CD4-positive, alpha-beta T cell treated with Interleukin-15 for 1 hour (primary cell): ENCODE measurements at regions not wholly inside any gene's neighbourhood (a gene's known extent, or its start where the extent isn't known, plus 50 kb on each side); places are given as distances from the start of the nearest gene placed in this dataset.
"Not testable (repeated sequence)": the region's sequence is repeated elsewhere in the genome, so short reads cannot be mapped to it uniquely, and the experiment has no call there.

Experiments
- DNase-seq: peaks from one replicate; pipeline ENCODE4 v3.0.0-alpha.2; 2020

GRCh38 chr16:72729552-72729951 is 318.4 kb downstream of the ZFHX3 start:
- DNase-seq = not testable (repeated sequence)

- no peak for DNase-seq
These were observed 319.4 kb downstream of the ZFHX3 start for GRCh38 chr16:72728516-72728915.

GRCh38 chr16:72727565-72727964 is 320.4 kb downstream of the ZFHX3 start:
- no peak for DNase-seq

GRCh38 chr16:72725643-72726042 is 322.3 kb downstream of the ZFHX3 start:
- DNase-seq = no peak

GRCh38 chr16:72723781-72724180 is 324.1 kb downstream of the ZFHX3 start:
- no peak for DNase-seq

DNA sequence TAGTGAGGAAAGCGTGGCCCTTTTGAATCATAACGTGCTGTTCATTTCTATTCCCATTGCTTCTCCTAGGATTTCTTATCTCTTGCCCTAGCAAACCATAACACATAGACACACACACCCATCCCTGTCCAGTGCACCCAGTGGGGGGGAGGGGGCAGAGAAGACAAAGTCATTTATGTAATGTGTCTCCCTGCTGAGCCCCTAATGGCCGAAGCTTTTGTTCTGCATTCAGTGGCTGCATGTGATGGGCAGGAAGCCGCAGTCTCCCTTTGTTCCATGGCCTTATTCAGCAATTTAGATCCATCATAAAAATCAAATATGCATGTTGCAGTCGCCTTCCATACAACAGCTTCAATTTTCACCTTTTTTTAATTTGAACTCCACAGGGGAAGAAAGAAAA is 325.4 kb downstream of the ZFHX3 start:
- no peak for DNase-seq

- no peak for DNase-seq
These were observed 325.9 kb downstream of the ZFHX3 start for GRCh38 chr16:72721981-72722380.

- DNase-seq = no peak
These were observed 332.7 kb downstream of the ZFHX3 start for GRCh38 chr16:72715267-72715666.

DNA sequence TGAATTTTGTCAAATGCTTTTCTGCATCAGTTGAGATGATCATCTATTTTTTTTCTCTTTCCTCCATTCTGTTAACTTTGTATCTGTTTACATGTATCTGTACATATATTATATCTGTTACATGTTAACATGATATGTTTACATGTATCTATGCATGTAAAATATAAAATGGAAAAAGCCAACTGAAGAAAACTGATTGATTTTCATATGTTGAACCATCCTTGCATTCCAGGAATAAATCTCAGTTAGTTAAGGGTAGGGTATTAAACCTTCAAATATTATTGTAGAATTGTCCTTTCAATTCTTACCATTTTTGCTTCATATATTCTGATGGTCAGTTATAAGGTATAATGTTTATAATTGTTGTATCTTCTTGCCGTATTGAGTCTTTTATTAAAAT is 336.1 kb downstream of the ZFHX3 start:
- DNase-seq = no peak

DNA sequence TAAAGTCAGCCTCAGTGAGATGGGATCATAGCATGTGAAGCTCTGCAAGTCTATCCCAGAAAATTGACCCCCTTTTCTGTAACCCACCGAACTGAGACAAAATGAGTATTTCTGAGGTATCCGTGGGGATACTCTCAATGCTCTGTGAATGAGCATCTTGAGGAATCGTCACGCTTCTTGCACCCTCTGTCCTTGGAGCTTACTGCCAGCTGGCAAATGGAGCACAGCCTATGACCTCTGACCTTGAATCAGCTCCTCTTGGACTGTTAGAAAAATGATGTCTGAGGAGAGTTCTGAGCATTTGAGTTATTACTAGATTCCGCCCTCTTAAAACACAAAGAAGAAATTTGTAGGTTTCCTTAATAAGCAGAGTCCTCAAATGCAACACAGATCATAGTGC is 342.1 kb downstream of the ZFHX3 start:
- DNase-seq = no peak

DNA sequence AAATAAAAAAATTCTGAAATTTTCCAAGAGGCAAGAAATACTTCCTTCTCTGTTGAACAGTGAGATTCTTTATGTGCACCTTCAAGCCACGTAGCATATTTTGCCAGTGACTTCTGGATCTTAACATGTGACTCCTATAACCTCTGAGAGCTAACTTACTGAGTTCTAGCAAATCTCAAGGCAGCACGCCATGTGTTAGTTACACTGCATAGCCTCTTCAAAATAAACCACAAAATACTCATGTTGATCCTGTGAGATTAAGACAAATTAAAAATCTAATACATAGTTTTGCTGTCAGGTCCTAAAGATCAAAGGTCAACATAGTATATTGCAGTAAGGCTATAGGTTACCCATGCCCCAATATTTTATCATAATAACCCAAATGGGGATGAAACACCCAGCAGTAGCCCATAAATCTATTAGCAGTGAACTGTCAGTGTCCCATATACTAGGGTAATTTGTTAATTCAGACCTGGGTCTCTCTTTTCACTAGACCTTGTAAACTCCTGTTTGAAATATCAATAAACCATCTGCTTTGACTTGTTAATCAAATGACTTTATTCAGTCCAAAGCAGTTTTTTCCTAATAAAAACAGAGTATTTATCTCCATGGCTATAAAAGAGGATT is 343.1 kb downstream of the ZFHX3 start:
- no peak for DNase-seq

DNA sequence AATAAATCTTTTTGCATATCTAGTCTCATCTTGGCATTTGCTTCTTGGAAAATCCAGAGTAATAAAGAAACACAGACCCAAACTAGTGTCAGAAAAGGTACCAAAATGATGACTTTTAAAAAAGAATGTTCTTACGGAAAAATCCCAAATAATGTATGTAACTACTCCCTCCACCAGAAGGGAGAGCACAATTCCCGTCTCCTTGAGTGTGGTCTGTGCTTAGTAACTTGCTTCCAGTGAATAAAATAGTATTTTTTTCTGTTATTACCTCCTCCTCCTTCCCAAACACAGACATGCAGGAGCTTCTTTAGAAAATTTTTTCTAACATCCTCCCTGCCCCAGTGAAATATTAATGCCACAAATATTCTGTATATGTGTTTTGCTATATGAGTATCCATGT is 358.1 kb downstream of the ZFHX3 start:
- no peak for DNase-seq

DNA sequence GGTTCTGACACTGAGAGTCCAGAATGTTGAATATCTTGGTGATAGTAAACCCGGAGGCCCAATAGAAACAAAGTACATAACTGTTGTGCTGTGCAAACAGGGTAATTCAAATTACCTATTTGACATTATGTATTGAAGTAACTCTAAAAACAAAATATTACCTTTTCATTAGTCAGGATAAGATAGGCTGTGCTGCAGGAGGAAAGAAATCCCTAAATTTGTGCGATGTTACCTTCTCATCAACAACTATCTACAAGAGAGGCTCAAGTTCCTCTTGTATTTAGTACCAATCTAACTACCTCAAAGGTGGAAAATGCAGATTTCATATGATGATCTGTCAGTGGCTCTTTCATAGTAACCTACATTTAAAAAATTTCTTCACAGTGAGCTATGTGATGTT is 367.2 kb downstream of the ZFHX3 start:
- DNase-seq = no peak

DNA sequence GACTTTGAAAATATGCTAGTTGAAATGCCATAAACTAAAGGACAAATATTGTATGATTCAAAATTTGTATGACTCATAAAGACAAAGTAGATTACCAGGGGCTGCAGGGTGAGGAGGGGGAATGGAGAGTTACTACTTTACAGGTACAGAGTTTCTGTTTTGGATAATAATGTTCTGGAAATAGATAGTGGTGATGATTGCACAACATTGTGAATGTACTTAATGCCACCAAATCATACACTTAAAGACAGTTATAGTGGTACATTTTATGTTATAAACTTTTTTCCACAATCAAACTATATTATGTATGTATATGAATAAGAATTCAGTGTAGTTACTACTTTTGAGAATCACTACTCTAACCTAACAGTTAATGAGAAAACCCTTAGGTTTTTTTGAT is 368.1 kb downstream of the ZFHX3 start:
- no peak for DNase-seq

- no peak for DNase-seq
These were observed 370.1 kb downstream of the ZFHX3 start for GRCh38 chr16:72677662-72678447.

DNA sequence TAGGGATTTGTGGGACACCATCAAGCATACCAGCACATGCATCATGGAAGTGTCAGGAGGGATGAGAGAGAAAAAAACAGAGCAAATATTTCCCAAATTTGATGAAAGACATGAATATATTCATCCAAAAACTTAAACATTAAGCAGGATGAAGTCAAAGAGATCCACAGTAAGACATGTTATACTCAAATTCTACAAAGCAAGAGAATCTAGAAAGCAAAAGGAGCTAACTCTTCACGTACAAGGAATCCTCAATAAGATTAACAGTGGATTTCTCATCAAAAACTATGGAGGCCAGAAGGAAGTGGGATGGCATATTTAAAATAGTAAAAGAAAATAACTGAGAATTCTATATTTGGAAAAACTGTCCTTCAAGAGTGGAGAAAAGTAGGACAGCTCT is 374.8 kb downstream of the ZFHX3 start:
- DNase-seq = no peak

DNA sequence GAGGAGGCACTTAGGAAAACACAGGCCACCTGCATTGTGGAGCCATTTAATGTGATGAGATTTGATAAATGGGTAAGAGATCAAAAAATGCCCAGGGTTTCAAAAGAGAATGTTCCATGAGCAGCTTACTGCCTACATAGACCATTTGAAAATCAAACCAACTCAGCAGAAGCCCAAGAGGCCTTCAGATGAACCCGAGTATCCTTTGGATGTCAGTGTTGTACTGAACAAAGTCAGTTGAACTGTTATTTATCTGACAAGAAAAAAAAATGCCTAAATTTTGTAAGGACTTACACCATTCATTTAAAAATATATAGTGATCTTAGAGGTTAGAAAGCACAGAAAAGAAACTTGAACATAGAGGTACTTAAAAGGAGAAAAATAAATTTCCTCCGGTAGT is 381.7 kb downstream of the ZFHX3 start:
- DNase-seq = no peak

DNA sequence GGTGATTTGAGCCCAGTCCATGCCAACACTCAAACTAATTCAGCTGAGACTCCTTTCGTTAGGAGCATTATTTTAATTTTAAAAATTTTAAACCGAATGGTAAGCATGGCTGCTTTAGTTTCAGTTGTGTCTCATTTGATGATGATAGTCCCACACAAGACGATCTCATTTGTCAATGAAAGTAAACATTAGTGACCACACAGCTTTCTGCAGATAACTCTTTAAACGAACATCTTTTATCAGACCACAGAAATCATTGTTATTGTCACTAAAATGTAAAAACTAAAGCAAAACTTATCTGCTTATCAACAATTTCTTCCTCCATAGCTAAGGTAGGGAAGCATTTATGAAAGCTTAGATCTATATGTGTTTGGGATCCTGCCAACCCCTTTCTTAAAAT is 382.2 kb downstream of the ZFHX3 start:
- no peak for DNase-seq

DNA sequence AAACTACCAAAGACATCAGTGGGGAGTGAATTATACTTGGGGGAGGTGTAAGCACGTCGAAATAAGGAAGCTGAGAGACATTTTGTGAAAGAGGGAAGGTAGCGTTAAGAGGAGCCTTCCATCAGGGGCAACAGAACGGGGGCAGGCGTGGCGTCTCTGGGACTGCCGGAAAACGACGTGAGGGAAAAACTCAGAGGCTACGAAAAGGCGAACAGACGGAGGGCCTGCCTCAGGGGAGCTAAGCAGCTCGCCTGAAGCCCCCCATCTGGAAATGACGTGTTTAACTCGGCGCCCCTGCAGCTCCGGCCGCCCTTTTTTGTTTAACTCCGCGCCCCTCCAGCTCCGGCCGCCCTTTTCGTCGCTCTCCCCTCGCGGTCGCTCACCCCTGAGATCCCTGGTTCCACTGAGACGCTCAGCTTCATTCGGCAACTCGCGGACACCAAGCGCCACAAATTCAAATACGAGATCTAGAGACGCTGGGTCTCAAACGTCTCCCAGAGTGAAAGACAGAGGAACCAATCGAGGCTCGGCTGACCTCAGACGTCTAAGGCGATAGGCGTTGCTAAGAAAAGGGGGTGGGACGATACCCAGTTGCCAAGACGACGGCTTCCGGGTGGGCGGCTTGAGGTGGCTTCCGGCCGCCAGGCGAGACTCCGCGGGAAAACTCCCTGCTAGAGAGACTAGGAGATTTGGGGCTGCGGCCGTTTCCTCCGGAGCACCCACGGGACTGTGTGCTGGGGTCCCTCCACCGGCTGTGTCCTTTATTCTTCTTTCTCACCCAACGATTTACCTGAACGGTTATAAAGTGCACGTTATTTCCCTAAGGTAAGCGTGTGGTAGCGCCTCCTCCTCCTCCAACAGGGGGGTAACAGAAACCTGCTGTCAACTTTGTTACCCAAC is 383.2 kb downstream of the ZFHX3 start:
- DNase-seq = peak; percentile 95

DNA sequence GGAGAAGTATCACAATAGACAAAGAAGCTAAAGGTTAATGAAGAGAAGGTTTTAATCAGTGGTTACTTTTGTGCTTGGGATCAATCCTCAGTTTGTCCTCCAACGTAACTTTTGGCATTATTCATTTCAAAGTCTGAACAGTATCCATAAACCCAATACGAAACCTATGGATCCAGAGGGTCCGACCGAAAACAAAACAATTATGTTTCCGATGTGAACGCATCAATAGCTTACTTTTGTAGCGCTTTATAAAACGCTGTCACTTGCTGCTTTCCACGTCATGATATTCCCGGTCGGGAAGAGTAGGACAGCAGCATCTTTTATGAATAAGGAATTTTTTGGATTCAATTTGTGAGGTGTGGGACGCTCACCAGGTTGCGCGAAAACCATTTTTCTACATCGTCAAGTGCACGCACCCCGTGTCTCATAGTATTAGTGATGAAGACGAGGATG is 383.8 kb downstream of the ZFHX3 start:
- no peak for DNase-seq

DNA sequence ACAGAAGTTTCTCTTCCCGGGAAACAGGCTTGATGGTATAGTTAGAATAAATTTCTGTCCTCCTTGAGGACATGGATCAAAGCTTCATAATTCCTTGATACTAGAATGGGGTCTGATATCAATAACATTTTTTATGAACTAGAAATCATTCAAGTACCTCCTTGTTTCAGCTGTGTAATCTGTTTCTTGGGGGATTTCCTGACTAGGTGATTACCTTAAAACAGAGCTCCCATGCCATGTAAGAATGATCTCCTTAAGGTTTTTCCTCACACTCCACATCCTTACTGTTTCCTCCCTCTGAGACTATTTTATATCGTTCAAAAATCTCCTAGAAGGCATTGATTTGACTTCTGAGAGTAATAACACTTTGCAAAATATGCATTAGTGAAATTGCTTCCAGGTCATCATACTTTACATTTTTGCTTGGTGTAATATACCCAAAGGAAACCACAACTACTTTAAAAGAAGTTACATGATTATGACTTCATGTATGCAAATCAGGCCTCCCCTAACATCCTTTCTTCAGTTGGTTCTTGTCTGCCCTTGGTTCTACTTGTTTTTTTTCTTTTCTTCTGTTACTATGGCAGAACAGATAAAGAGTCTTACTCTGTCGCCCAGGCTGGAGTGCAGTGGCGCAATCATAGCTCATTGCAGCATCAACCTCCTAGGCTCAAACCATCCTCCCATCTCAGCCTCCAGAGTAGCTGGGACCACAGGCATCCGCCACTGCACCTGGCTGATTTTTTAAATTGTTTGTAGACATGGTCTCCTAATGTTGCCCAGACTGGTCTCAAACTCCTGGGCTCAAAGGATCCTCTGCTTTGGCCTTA is 388.8 kb downstream of the ZFHX3 start:
- DNase-seq = no peak

DNA sequence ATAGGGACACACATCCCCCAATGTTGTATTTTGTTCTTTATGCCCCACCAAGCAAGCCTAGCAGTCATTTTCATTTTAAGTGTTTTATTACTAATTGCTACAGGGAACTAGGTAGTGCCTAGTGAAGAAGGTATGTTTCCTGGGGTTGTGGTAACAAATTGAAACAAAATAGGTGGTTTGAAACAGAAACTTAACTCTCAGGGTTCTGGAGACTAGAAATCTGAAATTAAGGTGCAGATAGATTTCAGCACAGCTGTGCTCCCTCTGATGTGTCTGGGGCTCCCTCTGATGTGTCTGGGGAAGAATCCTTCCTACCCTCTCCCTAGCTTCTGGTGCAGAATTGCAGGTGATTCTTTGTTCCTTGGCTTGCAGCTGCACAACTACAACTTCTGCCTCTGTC is 390.1 kb downstream of the ZFHX3 start:
- no peak for DNase-seq

DNA sequence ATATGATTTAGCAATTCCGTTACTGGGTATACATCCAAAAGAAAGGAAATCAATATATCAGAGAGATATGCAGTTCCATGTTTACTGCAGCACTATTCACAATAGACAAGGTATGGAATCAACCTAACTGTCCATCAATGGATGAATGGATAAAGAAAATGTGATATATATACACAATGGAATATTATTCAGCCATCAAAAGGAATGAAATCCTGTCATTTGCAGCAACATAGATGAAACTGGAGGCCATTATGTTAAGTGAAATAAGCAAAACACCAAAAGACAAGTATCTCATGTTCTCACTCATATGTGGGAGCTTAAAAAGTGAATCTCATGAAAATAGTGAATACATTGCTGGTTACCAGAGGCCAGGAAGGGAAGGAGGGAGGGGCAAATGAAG is 390.8 kb downstream of the ZFHX3 start:
- DNase-seq = no peak
